Chondrocyte (in vitro differentiated cells): ENCODE measurements at regions not wholly inside any gene's neighbourhood (a gene's known extent, or its start where the extent isn't known, plus 50 kb on each side); places are given as distances from the start of the nearest gene placed in this dataset.

Source experiments
- DNase-seq: peaks from one replicate; pipeline ENCODE4 v3.0.0; 2021; ENCODE audit warnings: mixed read lengths, low spot score
- H3K27ac Mint-ChIP-seq: one replicate; pipeline ENCODE4 v1.8.0; 2021; ENCODE audit warnings: mild to moderate bottlenecking, moderate library complexity, mixed read lengths; ENCODE audit not compliant: unreplicated experiment
- H3K27me3 Mint-ChIP-seq: 2 replicates; pipeline ENCODE4 v1.8.0; 2021; ENCODE audit warnings: low read depth, mixed read lengths
- H3K36me3 Mint-ChIP-seq: 2 replicates; pipeline ENCODE4 v1.8.0; 2021; ENCODE audit warnings: low read depth, mixed read lengths
- H3K4me1 Mint-ChIP-seq: 2 replicates; pipeline ENCODE4 v1.8.0; 2021; ENCODE audit warnings: low read depth, mild to moderate bottlenecking, mixed read lengths
- H3K4me3 Mint-ChIP-seq: one replicate; pipeline ENCODE4 v1.8.0; 2021; ENCODE audit warnings: mild to moderate bottlenecking, moderate library complexity, mixed read lengths; ENCODE audit not compliant: unreplicated experiment
- H3K9me3 Mint-ChIP-seq: 2 replicates; pipeline ENCODE4 v1.8.0; 2021; ENCODE audit warnings: low read depth, mixed read lengths
- TF ChIP-seq, protein P1 (sequence below): fragments of 200-600 bp; sonication (generic); IDR thresholded peaks from 2 replicates; pipeline ENCODE4 v1.5.0; 2021; ENCODE audit warnings: antibody characterized with exemption, mild to moderate bottlenecking, moderate library complexity

DNA sequence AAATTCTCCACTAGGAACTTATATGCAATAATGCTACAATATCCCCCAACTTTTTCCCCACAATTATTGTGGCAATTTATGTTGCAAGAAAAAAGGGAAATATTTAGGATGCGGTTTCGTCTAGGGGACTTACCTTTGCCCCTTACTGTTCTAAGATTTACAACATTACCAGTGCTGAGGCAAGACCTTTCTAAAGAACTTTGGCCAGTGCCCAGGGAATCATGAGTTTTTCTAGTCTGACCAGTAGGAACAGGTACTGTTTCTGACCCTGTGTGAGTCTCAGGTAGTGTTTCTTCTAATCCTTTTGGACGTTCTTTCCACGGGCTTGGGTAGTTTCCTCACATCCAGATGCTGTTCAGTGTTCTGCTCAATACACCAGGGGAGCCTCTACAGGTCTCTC is 373.7 kb downstream of the HAPSTR1 start:
- TF ChIP-seq, protein P1, sequence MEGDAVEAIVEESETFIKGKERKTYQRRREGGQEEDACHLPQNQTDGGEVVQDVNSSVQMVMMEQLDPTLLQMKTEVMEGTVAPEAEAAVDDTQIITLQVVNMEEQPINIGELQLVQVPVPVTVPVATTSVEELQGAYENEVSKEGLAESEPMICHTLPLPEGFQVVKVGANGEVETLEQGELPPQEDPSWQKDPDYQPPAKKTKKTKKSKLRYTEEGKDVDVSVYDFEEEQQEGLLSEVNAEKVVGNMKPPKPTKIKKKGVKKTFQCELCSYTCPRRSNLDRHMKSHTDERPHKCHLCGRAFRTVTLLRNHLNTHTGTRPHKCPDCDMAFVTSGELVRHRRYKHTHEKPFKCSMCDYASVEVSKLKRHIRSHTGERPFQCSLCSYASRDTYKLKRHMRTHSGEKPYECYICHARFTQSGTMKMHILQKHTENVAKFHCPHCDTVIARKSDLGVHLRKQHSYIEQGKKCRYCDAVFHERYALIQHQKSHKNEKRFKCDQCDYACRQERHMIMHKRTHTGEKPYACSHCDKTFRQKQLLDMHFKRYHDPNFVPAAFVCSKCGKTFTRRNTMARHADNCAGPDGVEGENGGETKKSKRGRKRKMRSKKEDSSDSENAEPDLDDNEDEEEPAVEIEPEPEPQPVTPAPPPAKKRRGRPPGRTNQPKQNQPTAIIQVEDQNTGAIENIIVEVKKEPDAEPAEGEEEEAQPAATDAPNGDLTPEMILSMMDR, result no peak
- Mint-ChIP-seq H3K27me3 (peaks cover 2% of the 10 kb centered on the region), H3K36me3 (no peaks in the 10 kb centered on the region), H3K4me1 (no peaks in the 10 kb centered on the region), H3K9me3 (peaks cover 8% of the 10 kb centered on the region), H3K4me3 (no peak overlapping the region), H3K27ac (no peak overlapping the region)
- DNase-seq, result no peak

DNA sequence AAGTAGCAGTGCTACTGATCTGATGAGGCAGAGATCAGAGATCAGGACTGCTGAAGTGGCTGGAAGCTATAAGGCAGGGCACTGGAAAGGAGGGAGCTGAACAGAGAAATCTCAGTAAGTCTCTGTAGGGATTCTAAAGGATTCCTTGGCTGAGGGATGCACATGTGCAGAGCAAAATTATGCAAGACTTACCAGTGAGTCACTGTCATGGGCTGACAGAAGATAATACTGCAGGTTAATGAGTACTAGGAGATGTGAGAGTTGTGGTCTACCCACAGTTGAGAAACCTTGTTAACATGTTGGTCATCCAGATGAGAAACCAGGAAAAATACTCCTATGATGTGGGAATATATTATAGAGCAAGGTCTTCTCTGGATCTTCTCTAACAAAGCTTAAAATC is 378.1 kb downstream of the HAPSTR1 start:
- H3K9me3 Mint-ChIP-seq, result peaks cover 12% of the 10 kb centered on the region
- H3K27me3 Mint-ChIP-seq, result no peaks in the 10 kb centered on the region
- H3K27ac Mint-ChIP-seq, result no peak overlapping the region
- TF ChIP-seq, protein P1, result no peak
- no peaks in the 10 kb centered on the region for H3K4me1 Mint-ChIP-seq
- no peak overlapping the region for H3K4me3 Mint-ChIP-seq
- no peaks in the 10 kb centered on the region for H3K36me3 Mint-ChIP-seq
- no peak for DNase-seq

DNA sequence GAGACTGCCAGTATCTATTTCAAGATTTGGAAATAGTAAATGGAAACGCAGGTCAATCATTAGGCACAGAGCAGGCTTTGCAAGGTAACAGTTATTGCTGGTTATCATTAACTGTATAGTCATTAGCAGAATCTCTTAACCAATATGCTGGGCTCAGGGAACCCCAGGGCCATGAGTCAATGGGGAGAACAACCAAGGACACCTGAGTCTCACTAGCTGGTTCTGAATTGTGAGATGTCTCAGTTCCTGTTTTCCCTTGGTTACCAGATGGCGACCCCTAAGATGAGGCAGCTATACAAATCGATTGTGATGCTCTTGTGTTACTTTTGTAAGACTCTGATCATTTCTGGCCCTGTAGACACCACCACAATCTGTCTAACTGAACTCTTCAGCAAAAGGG is 385.3 kb downstream of the HAPSTR1 start:
- TF ChIP-seq, protein P1, result no peak
- H3K4me1 Mint-ChIP-seq, result no peaks in the 10 kb centered on the region
- H3K4me3 Mint-ChIP-seq, result no peak overlapping the region
- no peak for DNase-seq
- no peaks in the 10 kb centered on the region for H3K36me3 Mint-ChIP-seq
- H3K27ac Mint-ChIP-seq, result no peak overlapping the region
- H3K9me3 Mint-ChIP-seq, result peaks cover 7% of the 10 kb centered on the region
- H3K27me3 Mint-ChIP-seq, result no peaks in the 10 kb centered on the region

DNA sequence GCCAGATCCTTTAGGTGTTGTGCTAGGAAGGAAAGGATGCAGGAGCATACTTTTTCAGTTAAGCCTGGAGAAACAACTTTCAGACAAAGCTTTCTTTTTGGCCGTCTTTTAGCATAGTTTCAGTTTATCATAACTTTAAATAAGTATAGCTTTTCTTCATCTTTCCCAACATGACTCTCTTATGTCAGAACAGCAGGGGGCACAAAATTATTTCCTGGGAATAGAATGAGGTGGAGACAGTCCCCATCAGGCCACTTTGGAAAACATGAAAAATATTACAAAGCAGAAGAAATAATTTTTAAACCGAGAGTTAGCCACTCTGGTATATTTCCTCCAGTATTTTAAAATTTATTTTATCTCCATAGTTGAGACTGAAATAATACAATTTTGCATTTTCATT is 387.6 kb downstream of the HAPSTR1 start:
- Mint-ChIP-seq H3K27me3 (no peaks in the 10 kb centered on the region), H3K36me3 (no peaks in the 10 kb centered on the region), H3K4me3 (no peak overlapping the region), H3K27ac (no peak overlapping the region), H3K9me3 (peaks cover 7% of the 10 kb centered on the region), H3K4me1 (no peaks in the 10 kb centered on the region)
- no peak for DNase-seq
- TF ChIP-seq, protein P1, result no peak

DNA sequence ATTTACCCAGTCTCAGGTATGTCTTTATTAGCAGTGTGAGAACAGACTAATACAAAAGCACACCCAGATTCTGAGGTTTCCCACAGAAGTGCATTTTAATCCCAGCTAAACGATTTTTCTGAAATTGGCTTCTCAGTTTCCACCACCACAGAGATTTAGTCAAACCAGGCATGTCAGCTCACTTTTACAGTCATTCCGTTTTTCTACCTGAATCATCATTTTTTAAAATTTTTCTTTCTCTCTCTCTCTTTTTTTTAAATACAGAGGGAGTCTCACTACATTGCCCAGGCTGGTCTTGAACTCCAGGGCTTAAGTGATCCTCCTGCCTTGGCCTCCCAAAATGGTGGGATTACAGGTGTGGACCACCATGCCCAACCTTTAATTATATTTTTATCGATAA is 389.1 kb downstream of the HAPSTR1 start:
- Mint-ChIP-seq H3K4me3 (no peak overlapping the region), H3K27me3 (no peaks in the 10 kb centered on the region), H3K4me1 (no peaks in the 10 kb centered on the region), H3K36me3 (no peaks in the 10 kb centered on the region), H3K9me3 (no peaks in the 10 kb centered on the region), H3K27ac (no peak overlapping the region)
- TF ChIP-seq, protein P1, result no peak
- DNase-seq, result no peak
